ENCODE measurements at regions not wholly inside any gene's neighbourhood (a gene's known extent, or its start where the extent isn't known, plus 50 kb on each side); places are given as distances from the start of the nearest gene placed in this dataset.
"Not testable (repeated sequence)": the region's sequence is repeated elsewhere in the genome, so short reads cannot be mapped to it uniquely, and the experiment has no call there.

DNA sequence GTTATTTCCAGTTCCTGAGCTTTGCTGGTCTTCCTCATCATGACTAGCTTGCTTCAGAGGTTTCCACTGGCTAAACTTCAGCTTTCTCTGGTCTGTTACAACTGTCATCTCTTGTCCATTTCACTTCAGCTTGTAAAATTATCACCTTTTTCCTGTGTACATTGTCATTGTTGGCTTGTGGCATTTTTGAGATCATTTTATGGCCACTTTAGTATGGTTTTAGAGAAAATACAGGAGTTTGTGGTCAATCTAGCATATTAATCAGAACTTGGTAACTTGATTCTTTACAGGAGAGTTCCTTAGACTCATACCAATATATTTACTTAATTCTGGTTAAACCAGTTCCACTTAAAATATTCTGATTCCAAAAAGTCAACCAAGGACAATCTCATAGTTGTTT is 235.9 kb upstream of the KITLG start:
- DNase-seq (ENCODE audit: low spot score): no peak
- no peak for TF ChIP-seq CTCF (IDR thresholded peaks at IDR 0.05)
- TF ChIP-seq EZH2phosphoT487 (IDR thresholded peaks at IDR 0.05): no peak
- TF ChIP-seq EZH2 (IDR thresholded peaks at IDR 0.05): no peak
- H3K27ac ChIP-seq: no peak overlapping the region
- no peaks in the 10 kb centered on the region for H4K20me1 ChIP-seq (ENCODE audit: low read depth)
- no peaks in the 10 kb centered on the region for H3K27me3 ChIP-seq
- no peak overlapping the region for H3K9ac ChIP-seq
- Mint-ChIP-seq H3K4me3 (no peak overlapping the region), H3K27me3 (ENCODE audit: insufficient read depth, low read depth) (no peaks in the 10 kb centered on the region), H3K36me3 (no peaks in the 10 kb centered on the region), H3K4me1 (peaks cover 4% of the 10 kb centered on the region), H3K27ac (no peak overlapping the region), H3K9me3 (peaks cover 3% of the 10 kb centered on the region)
- H3K4me3 ChIP-seq: no peak overlapping the region
- no peaks in the 10 kb centered on the region for H3F3A ChIP-seq (ENCODE audit: low read depth)
- no peaks in the 10 kb centered on the region for H3K9me3 ChIP-seq (ENCODE audit: low read depth)
- H3K4me2 ChIP-seq: no peak overlapping the region
- no peaks in the 10 kb centered on the region for H3K36me3 ChIP-seq
- H2AFZ ChIP-seq (replicated peaks): peak overlapping the region; percentile 84
- peaks cover 5% of the 10 kb centered on the region for H3K4me1 ChIP-seq
- no peaks in the 10 kb centered on the region for H3K79me2 ChIP-seq (ENCODE audit: low read depth)

GRCh38 chr12:88814779-88815178 is 234.5 kb upstream of the KITLG start:
- no peak overlapping the region for H3K4me2 ChIP-seq
- no peaks in the 10 kb centered on the region for H3F3A ChIP-seq (ENCODE audit: low read depth)
- H3K36me3 Mint-ChIP-seq: no peaks in the 10 kb centered on the region
- no peak overlapping the region for H3K27ac ChIP-seq
- no peak overlapping the region for H3K9ac ChIP-seq
- H2AFZ ChIP-seq (replicated peaks): no peak overlapping the region
- H3K79me2 ChIP-seq (ENCODE audit: low read depth): no peaks in the 10 kb centered on the region
- no peak overlapping the region for H3K4me3 ChIP-seq
- H3K4me1 ChIP-seq: peaks cover 5% of the 10 kb centered on the region
- H3K36me3 ChIP-seq: no peaks in the 10 kb centered on the region
- H3K4me1 Mint-ChIP-seq: peaks cover 4% of the 10 kb centered on the region
- TF ChIP-seq EZH2 (IDR thresholded peaks at IDR 0.05) (no peak), CTCF (IDR thresholded peaks at IDR 0.05) (no peak), EZH2phosphoT487 (IDR thresholded peaks at IDR 0.05) (no peak)
- no peaks in the 10 kb centered on the region for H3K27me3 Mint-ChIP-seq (ENCODE audit: insufficient read depth, low read depth)
- H3K4me3 Mint-ChIP-seq: no peak overlapping the region
- no peaks in the 10 kb centered on the region for H3K9me3 ChIP-seq (ENCODE audit: low read depth)
- no peaks in the 10 kb centered on the region for H3K9me3 Mint-ChIP-seq
- DNase-seq (ENCODE audit: low spot score): no peak
- no peak overlapping the region for H3K27ac Mint-ChIP-seq
- H3K27me3 ChIP-seq: no peaks in the 10 kb centered on the region
- H4K20me1 ChIP-seq (ENCODE audit: low read depth): no peaks in the 10 kb centered on the region

- H3K9ac ChIP-seq: no peak overlapping the region
- H3K4me3 Mint-ChIP-seq: no peak overlapping the region
- no peaks in the 10 kb centered on the region for H3F3A ChIP-seq (ENCODE audit: low read depth)
- no peak overlapping the region for H2AFZ ChIP-seq (replicated peaks)
- peaks cover 5% of the 10 kb centered on the region for H3K4me1 ChIP-seq
- H3K36me3 ChIP-seq: no peaks in the 10 kb centered on the region
- H3K36me3 Mint-ChIP-seq: no peaks in the 10 kb centered on the region
- DNase-seq (ENCODE audit: low spot score): no peak
- H4K20me1 ChIP-seq (ENCODE audit: low read depth): no peaks in the 10 kb centered on the region
- H3K27ac ChIP-seq: no peak overlapping the region
- H3K4me2 ChIP-seq: no peak overlapping the region
- no peaks in the 10 kb centered on the region for H3K27me3 Mint-ChIP-seq (ENCODE audit: insufficient read depth, low read depth)
- peaks cover 4% of the 10 kb centered on the region for H3K4me1 Mint-ChIP-seq
- H3K9me3 Mint-ChIP-seq: no peaks in the 10 kb centered on the region
- H3K27ac Mint-ChIP-seq: no peak overlapping the region
- H3K79me2 ChIP-seq (ENCODE audit: low read depth): no peaks in the 10 kb centered on the region
- H3K9me3 ChIP-seq (ENCODE audit: low read depth): no peaks in the 10 kb centered on the region
- TF ChIP-seq EZH2phosphoT487 (IDR thresholded peaks at IDR 0.05) (no peak), CTCF (IDR thresholded peaks at IDR 0.05) (no peak), EZH2 (IDR thresholded peaks at IDR 0.05) (no peak)
- no peak overlapping the region for H3K4me3 ChIP-seq
- H3K27me3 ChIP-seq: no peaks in the 10 kb centered on the region
Observed at GRCh38 chr12:88812610-88813009, 232.3 kb upstream of the KITLG start.

DNA sequence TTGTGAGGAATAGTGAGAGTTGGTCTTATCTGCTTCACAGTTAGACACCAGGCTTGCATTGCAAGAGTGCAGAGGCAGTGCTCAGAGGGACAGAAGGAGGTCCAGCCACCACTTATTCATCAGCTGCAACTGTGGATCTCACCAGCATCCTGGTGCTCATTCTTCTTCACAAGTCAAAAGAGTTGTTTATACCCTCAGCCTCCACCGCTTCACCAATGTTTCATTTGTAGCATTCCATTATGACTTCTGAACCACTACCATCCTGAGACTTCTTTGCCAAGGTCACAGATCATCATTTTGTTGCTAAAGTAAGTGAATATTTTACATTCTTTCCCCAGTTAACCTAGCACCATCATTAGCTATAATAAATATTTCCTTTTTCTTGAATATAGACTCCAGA is 230.5 kb upstream of the KITLG start:
- Histone ChIP-seq H3F3A (ENCODE audit: low read depth) (no peaks in the 10 kb centered on the region), H3K9me3 (ENCODE audit: low read depth) (no peaks in the 10 kb centered on the region), H3K36me3 (no peaks in the 10 kb centered on the region), H3K4me3 (no peak overlapping the region), H2AFZ (replicated peaks) (no peak overlapping the region), H3K4me2 (no peak overlapping the region), H4K20me1 (ENCODE audit: low read depth) (no peaks in the 10 kb centered on the region), H3K4me1 (peaks cover 5% of the 10 kb centered on the region), H3K27me3 (no peaks in the 10 kb centered on the region), H3K79me2 (ENCODE audit: low read depth) (no peaks in the 10 kb centered on the region), H3K27ac (no peak overlapping the region), H3K9ac (no peak overlapping the region)
- Mint-ChIP-seq H3K27me3 (ENCODE audit: insufficient read depth, low read depth) (no peaks in the 10 kb centered on the region), H3K9me3 (no peaks in the 10 kb centered on the region), H3K4me1 (peaks cover 4% of the 10 kb centered on the region), H3K27ac (no peak overlapping the region), H3K36me3 (no peaks in the 10 kb centered on the region), H3K4me3 (no peak overlapping the region)
- DNase-seq (ENCODE audit: low spot score): no peak
- TF ChIP-seq EZH2 (IDR thresholded peaks at IDR 0.05): no peak
- no peak for TF ChIP-seq EZH2phosphoT487 (IDR thresholded peaks at IDR 0.05)
- TF ChIP-seq CTCF (IDR thresholded peaks at IDR 0.05): no peak

- H3K9me3 ChIP-seq (ENCODE audit: low read depth); H3K4me3 ChIP-seq; H3K27ac ChIP-seq; H3K4me1 ChIP-seq; H2AFZ ChIP-seq (replicated peaks); H3K4me1 Mint-ChIP-seq; H3K79me2 ChIP-seq (ENCODE audit: low read depth); H3F3A ChIP-seq (ENCODE audit: low read depth); H3K9ac ChIP-seq; H3K9me3 Mint-ChIP-seq; H3K27me3 Mint-ChIP-seq (ENCODE audit: insufficient read depth, low read depth); H3K27me3 ChIP-seq; H4K20me1 ChIP-seq (ENCODE audit: low read depth); H3K27ac Mint-ChIP-seq; H3K36me3 ChIP-seq; H3K4me2 ChIP-seq; H3K4me3 Mint-ChIP-seq; H3K36me3 Mint-ChIP-seq; DNase-seq (ENCODE audit: low spot score): not testable (repeated sequence)
Observed at GRCh38 chr12:88809841-88810240, 229.6 kb upstream of the KITLG start.
